Caco-2 (cell line): ENCODE measurements at regions not wholly inside any gene's neighbourhood (a gene's known extent, or its start where the extent isn't known, plus 50 kb on each side); places are given as distances from the start of the nearest gene placed in this dataset.

Experiments
- BruUV-seq: library from RNA; stranded (reverse); fragments of 400-500 nt; replicated peaks from 2 replicates; lab custom pipeline; 2021; lab: Mats Ljungman, UMichigan
- CTCF ChIA-PET: fragments of 300-600 bp; sonication (Branson Sonifier 250); formaldehyde crosslinking; loops from one replicate; lab custom pipeline; 2022; ENCODE audit warnings: antibody characterized with exemption; lab: Charles Lee
- POLR2A ChIA-PET: fragments of 300-600 bp; sonication (Branson Sonifier 250); formaldehyde crosslinking; loops from one replicate; lab custom pipeline; 2022; ENCODE audit warnings: antibody characterized with exemption; lab: Charles Lee
- DNase-seq, 2 experiments: peaks; one replicate each; pipeline versions ENCODE4 v3.0.0 to v3.0.0-alpha.2; 2020 to 2022
- H3K27me3 ChIP-seq: replicated peaks from 2 replicates; pipeline ENCODE4 v1.6.0; 2011; ENCODE audit warnings: low read length; ENCODE audit not compliant: control insufficient read depth, insufficient read depth
- H3K36me3 ChIP-seq: 2 replicates; pipeline ENCODE4 v1.5.1; 2011; ENCODE audit warnings: low read length; ENCODE audit not compliant: control insufficient read depth, insufficient read depth
- H3K4me1 ChIP-seq: fragments of 250-450 bp; sonication (Bioruptor Pico); 2 replicates; pipeline ENCODE4 v1.5.1; 2020; ENCODE audit warnings: mild to moderate bottlenecking
- H3K4me3 ChIP-seq: 2 replicates; pipeline ENCODE4 v1.5.1; 2011; ENCODE audit warnings: low read depth, mild to moderate bottlenecking, control low read depth, low read length
- H3K9me3 ChIP-seq: fragments of 250-450 bp; sonication (Bioruptor Pico); 2 replicates; pipeline ENCODE4 v1.5.1; 2020; ENCODE audit warnings: mild to moderate bottlenecking, moderate library complexity
- H3K27ac Mint-ChIP-seq: one replicate; pipeline ENCODE4 v1.8.0; 2022; ENCODE audit warnings: mixed read lengths; ENCODE audit not compliant: unreplicated experiment
- H3K27me3 Mint-ChIP-seq: one replicate; pipeline ENCODE4 v1.8.0; 2022; ENCODE audit warnings: mixed read lengths; ENCODE audit not compliant: insufficient read depth, unreplicated experiment
- H3K36me3 Mint-ChIP-seq: one replicate; pipeline ENCODE4 v1.8.0; 2022; ENCODE audit warnings: mild to moderate bottlenecking, mixed read lengths; ENCODE audit not compliant: insufficient read depth, unreplicated experiment
- H3K4me1 Mint-ChIP-seq: one replicate; pipeline ENCODE4 v1.8.0; 2022; ENCODE audit warnings: low read depth, mixed read lengths; ENCODE audit not compliant: unreplicated experiment
- H3K4me3 Mint-ChIP-seq: one replicate; pipeline ENCODE4 v1.8.0; 2022; ENCODE audit warnings: mild to moderate bottlenecking, moderate library complexity, mixed read lengths; ENCODE audit not compliant: unreplicated experiment
- H3K9me3 Mint-ChIP-seq: one replicate; pipeline ENCODE4 v1.8.0; 2022; ENCODE audit warnings: mixed read lengths; ENCODE audit not compliant: unreplicated experiment
- intact Hi-C: fragments of 100-400 bp; cut with micrococcal nuclease; formaldehyde crosslinking; loops from one replicate; pipeline ENCODE4 v1.10.0; 2022; ENCODE audit not compliant: unreplicated experiment
- TF ChIP-seq, protein P1 (sequence below), 2 experiments: fragments of 200-600 bp in 1 of 2; IDR thresholded peaks; 1 replicate in 1 of 2; 2 replicates in 1 of 2; pipeline versions ENCODE4 v1.5.1 to v1.8.0; 2011 to 2022; ENCODE audit warnings: antibody characterized with exemption in 1 of 2, control low read depth in 1 of 2, inconsistent platforms in 1 of 2, low read depth in 1 of 2, low read length in 1 of 2, mild to moderate bottlenecking in 1 of 2, moderate library complexity in 1 of 2; ENCODE audit not compliant: insufficient read depth in 1 of 2, severe bottlenecking in 1 of 2, unreplicated experiment in 1 of 2

DNA sequence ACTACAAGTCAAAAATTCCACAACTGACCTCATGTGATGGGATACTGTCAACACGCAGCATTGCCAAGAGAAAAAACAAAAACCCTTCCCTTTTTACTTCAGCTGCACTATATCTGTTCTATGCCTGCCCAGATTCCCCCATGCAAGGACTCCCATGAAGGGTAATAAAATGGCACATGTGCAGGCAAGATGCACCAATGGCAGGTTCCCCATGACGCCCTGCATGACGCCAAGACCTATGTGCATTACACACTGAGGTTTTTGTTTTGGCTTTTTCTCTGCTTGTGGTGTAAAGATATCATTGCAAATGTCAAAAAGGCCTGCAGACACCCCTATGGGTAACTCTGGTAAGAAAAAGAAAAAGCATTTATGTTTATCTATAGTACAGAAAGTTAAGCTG, 403.4 kb downstream of the HDGFL1 start:
- no peak for DNase-seq
- Histone ChIP-seq H3K4me1 (no peaks in the 10 kb centered on the region), H3K4me3 (no peak overlapping the region), H3K9me3 (peaks cover 1% of the 10 kb centered on the region; the same call in 1 of the 2 replicates), H3K27me3 (no peaks in the 10 kb centered on the region), H3K36me3 (no peaks in the 10 kb centered on the region)
- Mint-ChIP-seq H3K27me3 (no peaks in the 10 kb centered on the region), H3K36me3 (no peaks in the 10 kb centered on the region), H3K27ac (no peak overlapping the region), H3K9me3 (peaks cover 12% of the 10 kb centered on the region), H3K4me3 (no peak overlapping the region), H3K4me1 (no peaks in the 10 kb centered on the region)
- CTCF ChIA-PET, result no interaction called here
- TF ChIP-seq, protein P1, sequence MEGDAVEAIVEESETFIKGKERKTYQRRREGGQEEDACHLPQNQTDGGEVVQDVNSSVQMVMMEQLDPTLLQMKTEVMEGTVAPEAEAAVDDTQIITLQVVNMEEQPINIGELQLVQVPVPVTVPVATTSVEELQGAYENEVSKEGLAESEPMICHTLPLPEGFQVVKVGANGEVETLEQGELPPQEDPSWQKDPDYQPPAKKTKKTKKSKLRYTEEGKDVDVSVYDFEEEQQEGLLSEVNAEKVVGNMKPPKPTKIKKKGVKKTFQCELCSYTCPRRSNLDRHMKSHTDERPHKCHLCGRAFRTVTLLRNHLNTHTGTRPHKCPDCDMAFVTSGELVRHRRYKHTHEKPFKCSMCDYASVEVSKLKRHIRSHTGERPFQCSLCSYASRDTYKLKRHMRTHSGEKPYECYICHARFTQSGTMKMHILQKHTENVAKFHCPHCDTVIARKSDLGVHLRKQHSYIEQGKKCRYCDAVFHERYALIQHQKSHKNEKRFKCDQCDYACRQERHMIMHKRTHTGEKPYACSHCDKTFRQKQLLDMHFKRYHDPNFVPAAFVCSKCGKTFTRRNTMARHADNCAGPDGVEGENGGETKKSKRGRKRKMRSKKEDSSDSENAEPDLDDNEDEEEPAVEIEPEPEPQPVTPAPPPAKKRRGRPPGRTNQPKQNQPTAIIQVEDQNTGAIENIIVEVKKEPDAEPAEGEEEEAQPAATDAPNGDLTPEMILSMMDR (IDR thresholded peaks at IDR 0.05; ENCODE audit: insufficient read depth in 1 of 2, low read depth in 1 of 2, low read length in 1 of 2, severe bottlenecking in 1 of 2, unreplicated experiment in 1 of 2), result no peak
- POLR2A ChIA-PET, result no interaction called here
- no TSS peak for BruUV-seq
- intact Hi-C loops, result no loop called here

DNA sequence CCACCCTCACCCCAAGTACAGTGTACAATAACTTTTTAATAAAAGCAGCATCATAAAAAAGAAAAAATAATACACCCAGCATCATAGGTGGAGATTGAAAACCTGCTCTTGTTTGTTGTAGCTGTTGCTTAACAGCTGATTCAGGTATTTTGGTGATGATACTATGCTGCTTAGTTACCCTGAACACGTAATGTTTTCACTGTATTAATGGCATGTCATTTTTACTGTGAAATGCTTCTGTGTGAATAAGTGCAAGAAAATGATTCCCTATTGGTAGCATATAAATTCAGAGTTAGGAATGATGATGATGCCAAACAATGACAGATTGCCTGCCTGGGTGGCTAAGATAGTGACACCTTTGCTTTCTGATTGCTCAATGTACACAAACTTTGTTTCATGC, 405.7 kb downstream of the HDGFL1 start:
- Mint-ChIP-seq H3K27ac (no peak overlapping the region), H3K27me3 (no peaks in the 10 kb centered on the region), H3K9me3 (peaks cover 9% of the 10 kb centered on the region), H3K36me3 (no peaks in the 10 kb centered on the region), H3K4me3 (no peak overlapping the region), H3K4me1 (no peaks in the 10 kb centered on the region)
- H3K36me3 ChIP-seq, result no peaks in the 10 kb centered on the region
- DNase-seq, result no peak
- H3K27me3 ChIP-seq, result no peaks in the 10 kb centered on the region
- H3K4me1 ChIP-seq, result no peaks in the 10 kb centered on the region
- no TSS peak for BruUV-seq
- TF ChIP-seq, protein P1 (IDR thresholded peaks at IDR 0.05; ENCODE audit: insufficient read depth in 1 of 2, low read depth in 1 of 2, low read length in 1 of 2, severe bottlenecking in 1 of 2, unreplicated experiment in 1 of 2), result no peak
- intact Hi-C loops, result no loop called here
- ChIA-PET POLR2A (no interaction called here), CTCF (no interaction called here)
- H3K9me3 ChIP-seq, result no peaks in the 10 kb centered on the region
- H3K4me3 ChIP-seq, result no peak overlapping the region

DNA sequence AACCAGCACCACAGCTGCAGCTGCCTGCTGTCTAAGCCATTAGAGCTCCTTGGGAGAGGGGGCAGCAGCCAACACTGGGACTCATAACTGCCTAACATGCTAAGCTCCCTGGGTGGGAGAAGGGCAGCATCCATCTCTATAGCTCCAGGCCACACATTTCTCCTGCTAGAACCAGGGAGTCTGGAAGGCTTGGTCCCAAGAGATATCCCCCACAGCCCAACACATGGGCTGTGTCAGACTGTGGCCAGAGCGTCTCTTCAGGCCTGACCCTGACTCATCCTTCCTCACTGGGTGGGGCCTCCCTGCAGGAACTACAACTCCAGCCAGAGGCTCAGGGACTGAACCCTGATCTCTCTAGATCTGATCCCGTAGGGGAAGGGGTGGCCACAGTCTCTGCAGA, 411.1 kb downstream of the HDGFL1 start:
- peaks cover 31% of the 10 kb centered on the region for H3K9me3 Mint-ChIP-seq
- H3K4me1 ChIP-seq, result no peaks in the 10 kb centered on the region
- H3K36me3 ChIP-seq, result no peaks in the 10 kb centered on the region
- H3K27me3 Mint-ChIP-seq, result no peaks in the 10 kb centered on the region
- no peak overlapping the region for H3K4me3 Mint-ChIP-seq
- no TSS peak for BruUV-seq
- intact Hi-C loops, result no loop called here
- no peaks in the 10 kb centered on the region for H3K9me3 ChIP-seq
- ChIA-PET POLR2A (no interaction called here), CTCF (no interaction called here)
- no peaks in the 10 kb centered on the region for H3K4me1 Mint-ChIP-seq
- H3K36me3 Mint-ChIP-seq, result no peaks in the 10 kb centered on the region
- no peaks in the 10 kb centered on the region for H3K27me3 ChIP-seq
- DNase-seq, result no peak
- no peak overlapping the region for H3K4me3 ChIP-seq
- H3K27ac Mint-ChIP-seq, result no peak overlapping the region
- TF ChIP-seq, protein P1 (IDR thresholded peaks at IDR 0.05; ENCODE audit: insufficient read depth in 1 of 2, low read depth in 1 of 2, low read length in 1 of 2, severe bottlenecking in 1 of 2, unreplicated experiment in 1 of 2), result no peak
